Transverse colon (tissue), 4 donors: ENCODE measurements at regions not wholly inside any gene's neighbourhood (a gene's known extent, or its start where the extent isn't known, plus 50 kb on each side); places are given as distances from the start of the nearest gene placed in this dataset.
"Not testable (repeated sequence)": the region's sequence is repeated elsewhere in the genome, so short reads cannot be mapped to it uniquely, and the experiment has no call there.

Experiments
- POLR2AphosphoS5 ChIP-seq, 3 donors: sonication (generic); formaldehyde crosslinking; IDR thresholded peaks; one replicate each; pipeline ENCODE4 v1.6.1; 2016; ENCODE audit warnings: antibody characterized with exemption in 3 of 3
- TF ChIP-seq, protein P1 (sequence below), 5 experiments: fragments of 200-600 bp in 3 of 5; fragments of 450-650 bp in 2 of 5; sonication (generic) in 3 of 5; IDR thresholded peaks; 1 replicate in 2 of 5; 2 replicates in 3 of 5; pipeline ENCODE4 v1.5.1; 2016 to 2017; ENCODE audit warnings: antibody characterized with exemption in 5 of 5, inconsistent platforms in 3 of 5, mild to moderate bottlenecking in 2 of 5, moderate library complexity in 1 of 5

DNA sequence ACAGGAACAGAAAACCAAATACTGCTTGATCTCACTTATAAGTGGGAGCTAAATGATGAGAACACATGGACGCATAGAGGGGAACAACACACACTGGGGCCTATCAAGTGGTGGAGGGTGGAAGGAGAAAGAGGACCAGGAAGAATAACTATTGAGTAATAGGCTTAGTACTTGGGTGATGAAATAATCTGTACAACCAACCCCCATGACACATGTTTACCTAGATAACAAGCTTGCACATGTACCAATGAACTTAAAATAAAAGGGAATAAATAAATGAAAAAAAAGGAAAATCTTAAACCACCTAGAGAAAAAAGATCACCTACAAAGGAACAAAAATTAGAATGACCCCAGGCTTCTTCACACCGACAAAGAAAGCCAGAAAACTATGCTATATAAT lies 133.5 kb downstream of the KLRB1 start:
- TF ChIP-seq, protein P1, sequence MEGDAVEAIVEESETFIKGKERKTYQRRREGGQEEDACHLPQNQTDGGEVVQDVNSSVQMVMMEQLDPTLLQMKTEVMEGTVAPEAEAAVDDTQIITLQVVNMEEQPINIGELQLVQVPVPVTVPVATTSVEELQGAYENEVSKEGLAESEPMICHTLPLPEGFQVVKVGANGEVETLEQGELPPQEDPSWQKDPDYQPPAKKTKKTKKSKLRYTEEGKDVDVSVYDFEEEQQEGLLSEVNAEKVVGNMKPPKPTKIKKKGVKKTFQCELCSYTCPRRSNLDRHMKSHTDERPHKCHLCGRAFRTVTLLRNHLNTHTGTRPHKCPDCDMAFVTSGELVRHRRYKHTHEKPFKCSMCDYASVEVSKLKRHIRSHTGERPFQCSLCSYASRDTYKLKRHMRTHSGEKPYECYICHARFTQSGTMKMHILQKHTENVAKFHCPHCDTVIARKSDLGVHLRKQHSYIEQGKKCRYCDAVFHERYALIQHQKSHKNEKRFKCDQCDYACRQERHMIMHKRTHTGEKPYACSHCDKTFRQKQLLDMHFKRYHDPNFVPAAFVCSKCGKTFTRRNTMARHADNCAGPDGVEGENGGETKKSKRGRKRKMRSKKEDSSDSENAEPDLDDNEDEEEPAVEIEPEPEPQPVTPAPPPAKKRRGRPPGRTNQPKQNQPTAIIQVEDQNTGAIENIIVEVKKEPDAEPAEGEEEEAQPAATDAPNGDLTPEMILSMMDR (IDR thresholded peaks at IDR 0.05): not testable (repeated sequence)
- not testable (repeated sequence) for TF ChIP-seq POLR2AphosphoS5 (IDR thresholded peaks at IDR 0.05)
